Activated T-helper 9 cell treated with anti-CD3 and anti-CD28 coated beads, Interleukin-2, amount 50 U/mL, for 16 hours (primary cell): ENCODE measurements at regions not wholly inside any gene's neighbourhood (a gene's known extent, or its start where the extent isn't known, plus 50 kb on each side); places are given as distances from the start of the nearest gene placed in this dataset.

Experiments
- DNase-seq: peaks from one replicate; pipeline ENCODE4 v3.0.0-alpha.2; 2020; ENCODE audit warnings: low read depth

DNA sequence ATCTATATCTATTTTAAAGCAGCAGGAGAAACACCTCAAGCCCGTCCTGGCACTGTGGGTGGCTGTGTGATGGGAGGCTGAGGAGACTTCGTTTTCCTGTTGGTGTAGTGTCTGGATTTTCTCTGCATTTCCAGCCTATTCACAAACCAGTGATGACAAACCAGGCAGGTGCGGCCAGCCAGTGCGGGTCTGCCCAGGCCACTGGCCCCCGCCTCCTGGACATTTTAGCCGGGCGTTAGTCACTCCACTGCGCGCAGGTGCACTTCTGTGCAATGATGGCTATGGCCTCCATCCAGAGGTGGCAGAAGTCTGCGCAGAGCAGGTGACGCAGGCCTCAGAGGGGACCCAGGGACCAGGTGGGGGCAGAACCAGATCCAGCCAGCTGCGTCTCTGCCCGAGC lies 64.9 kb upstream of the PITRM1 start:
- DNase-seq = no peak

DNA sequence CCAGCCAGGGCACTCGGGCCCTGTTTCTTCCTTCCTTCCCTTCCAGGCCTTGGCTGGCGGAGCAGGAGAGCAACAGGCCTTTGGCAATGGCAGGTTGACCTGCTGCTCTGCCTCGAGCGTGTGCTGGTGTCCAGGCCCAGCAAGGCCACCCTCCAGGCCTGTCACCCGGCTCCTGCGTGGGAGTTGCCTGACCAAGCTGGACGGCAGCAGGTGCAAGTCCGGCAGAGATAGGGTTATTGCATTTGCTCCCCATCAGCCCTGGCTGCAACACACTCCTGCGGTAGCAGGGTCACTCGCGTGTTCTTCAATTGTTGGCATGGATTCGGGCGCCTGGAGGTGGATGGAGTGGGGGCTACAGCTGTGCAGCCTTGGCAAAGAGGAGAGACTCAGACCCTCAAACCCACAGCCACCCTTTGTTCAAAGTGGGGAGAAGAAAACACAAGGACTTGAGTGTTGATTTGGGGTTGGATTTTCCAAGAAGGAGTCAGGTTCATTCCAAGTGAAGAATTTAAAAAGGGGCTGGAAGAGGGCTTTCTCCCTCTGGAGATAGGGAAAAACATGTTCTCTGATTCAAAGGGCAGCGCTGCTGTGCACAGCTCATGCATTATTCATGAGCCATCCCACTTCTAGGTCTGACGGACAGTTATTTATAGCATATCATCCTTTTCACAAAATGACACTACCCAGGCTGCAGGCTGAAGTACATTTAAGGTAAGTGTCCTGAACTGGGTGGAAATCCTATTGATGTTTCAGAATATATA lies 64.2 kb upstream of the PITRM1 start:
- DNase-seq = no peak

DNA sequence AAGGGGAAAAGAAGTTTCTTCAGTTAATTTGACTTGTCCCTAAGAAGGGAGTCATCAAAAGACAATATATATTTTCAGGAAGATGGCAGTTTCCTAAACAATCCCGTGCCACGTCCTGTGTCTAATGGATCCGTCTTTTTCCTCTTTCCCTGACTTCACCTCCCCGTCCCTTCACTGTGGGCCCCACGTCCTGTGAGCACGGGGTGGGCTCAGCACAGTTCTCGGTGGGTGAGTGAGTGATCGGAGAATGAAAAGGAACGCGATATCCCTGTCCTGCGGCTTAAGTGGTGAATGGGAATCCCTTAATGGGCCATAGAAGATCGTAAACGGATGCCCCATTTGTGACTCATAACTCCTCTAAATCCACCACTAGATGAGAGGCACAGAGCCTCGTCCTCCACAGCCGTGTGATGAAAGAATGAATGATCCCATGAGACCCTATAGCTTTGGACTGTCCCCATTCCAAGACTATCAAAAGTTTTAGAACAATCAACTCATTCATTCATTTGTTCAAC lies 63.5 kb upstream of the PITRM1 start:
- DNase-seq = no peak

DNA sequence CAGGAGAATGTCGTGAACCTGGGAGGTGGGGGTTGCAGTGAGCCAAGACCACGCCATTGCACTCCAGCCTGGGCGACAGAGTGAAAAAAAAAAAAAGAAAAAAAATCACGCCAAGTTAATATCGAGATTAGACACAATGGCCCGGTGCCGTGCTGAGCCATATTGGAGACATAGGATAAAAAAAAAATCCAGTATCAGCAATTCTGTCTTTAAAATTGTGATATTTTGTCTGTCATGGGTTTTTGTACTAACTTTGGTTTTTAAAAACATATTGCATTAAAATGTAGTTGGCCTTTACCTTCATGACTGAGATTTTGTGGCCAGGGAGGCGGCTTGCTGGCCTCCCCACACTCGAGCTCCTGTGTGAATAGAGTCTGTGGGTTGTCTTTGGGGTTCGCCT lies 62.8 kb upstream of the PITRM1 start:
- no peak for DNase-seq

DNA sequence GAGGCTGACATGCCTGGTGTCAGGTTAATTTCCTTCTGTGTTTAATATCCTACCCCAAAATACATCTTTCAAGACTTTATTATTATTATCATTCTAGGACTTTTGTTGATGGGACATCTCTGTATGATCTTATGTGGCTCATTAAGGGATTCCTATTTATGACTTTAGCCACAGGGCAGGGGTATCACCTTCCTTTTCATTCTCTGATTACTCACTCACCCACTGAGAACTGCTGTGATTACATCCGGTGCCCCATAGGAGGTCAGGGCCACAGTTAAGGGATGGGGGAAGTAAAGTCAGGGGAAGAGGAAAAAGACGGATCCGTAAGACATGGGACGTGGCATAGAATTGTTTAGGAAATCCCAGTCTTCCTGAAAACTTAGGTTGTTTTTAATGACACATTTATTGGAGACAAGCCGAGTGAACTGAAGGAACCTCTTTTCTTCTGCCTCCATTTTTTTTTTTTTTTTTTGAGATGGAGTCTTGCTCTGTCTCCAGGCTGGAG lies 61.0 kb upstream of the PITRM1 start:
- DNase-seq = no peak

GRCh38 chr10:3231951-3232730 lies 59.6 kb upstream of the PITRM1 start:
- no peak for DNase-seq

DNA sequence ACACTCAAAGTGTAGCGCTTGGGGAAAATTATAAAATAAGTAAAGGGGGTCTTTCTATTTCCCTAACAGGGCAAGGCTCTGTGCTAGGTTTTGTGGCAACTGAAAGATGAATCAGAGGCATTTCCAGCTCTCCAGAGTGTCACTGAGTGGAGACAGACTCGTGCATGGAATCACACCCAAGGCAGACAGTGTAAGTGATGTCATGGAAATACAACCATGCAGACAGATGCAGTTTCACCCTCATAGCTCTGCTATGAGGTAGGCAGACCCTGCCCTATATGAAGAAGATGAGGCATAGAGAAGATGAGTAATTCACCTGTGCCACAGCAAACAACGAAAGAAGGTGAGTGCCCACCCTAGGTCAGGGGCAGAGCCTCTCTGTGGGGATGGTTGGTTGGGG lies 57.2 kb upstream of the PITRM1 start:
- no peak for DNase-seq

DNA sequence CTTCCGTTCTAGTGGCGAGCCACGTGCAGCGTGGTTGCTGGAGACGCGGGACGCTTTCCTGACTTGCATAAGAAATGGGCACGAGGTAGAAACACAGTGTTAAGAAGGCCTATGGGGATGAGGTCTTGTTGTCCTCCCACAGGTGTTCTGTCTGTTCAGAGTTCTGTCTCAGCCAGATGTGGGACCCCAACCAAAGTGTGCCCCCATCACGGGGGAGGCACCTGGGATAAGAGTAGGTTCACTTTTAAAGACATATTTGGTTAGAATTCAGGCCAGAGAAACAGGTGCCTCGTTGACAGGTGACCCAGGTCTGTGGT lies 56.0 kb upstream of the PITRM1 start:
- DNase-seq = no peak

DNA sequence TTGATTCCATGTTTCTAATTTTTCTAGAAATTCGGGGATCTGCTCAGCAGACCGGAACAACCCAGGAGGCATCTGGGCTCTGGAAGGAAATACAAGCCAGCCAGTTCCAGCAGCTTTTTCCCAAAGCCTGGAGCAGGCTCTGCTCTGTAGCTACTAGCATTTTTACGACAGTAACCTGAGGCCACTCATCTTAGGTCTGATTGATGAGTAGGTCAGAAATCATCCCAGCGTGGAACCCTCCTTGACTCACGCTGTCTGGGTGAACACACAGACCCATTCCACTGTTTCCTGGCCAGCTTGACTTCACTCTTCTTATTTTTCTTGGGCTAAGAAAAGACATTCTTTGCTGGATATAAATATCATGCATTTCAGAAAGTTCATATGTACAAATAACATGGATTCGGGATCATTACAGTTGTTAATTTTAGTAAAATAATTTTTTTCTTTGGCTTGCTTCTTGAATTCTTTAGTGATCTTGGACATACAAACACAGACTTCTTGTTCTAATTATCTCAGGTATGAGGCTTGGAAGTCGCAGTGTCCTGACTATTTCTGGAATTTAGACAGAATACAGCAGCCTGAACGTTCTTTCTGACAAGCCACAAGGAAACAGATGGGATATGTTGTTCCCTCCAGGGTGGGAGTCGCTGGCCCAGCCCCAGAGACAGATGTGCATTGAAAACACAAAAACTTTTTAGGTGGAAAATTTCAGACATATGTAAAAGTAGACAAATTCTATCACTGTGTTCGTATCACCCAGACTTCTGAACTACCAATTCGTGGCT lies 54.6 kb upstream of the PITRM1 start:
- no peak for DNase-seq

- no peak for DNase-seq
These were observed 53.0 kb upstream of the PITRM1 start for GRCh38 chr10:3225561-3225960.

- no peak for DNase-seq
These were observed 51.7 kb upstream of the PITRM1 start for GRCh38 chr10:3224241-3224640.

DNA sequence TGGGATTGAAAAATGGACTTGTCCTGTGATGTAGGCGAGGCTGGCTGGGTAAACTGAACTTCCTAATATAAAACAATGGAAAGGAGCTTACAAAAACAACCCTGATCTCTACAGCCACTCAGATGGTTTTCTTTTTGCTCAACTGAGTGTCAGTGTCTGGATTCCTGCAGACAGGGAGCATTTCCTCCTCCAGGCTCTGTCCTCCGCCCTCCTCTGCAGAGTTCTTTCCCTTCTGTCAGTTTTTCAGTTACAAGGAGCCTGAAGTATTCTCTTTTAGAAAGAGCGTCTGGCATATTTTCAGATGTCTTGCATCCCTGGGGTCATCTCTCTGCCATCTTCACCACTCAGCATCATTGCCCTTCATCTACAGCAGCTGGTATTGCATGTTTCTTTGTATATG lies 50.0 kb upstream of the PITRM1 start:
- no peak for DNase-seq
